Vagina (tissue), 2 donors: ENCODE measurements at regions not wholly inside any gene's neighbourhood (a gene's known extent, or its start where the extent isn't known, plus 50 kb on each side); places are given as distances from the start of the nearest gene placed in this dataset.

Experiments
- POLR2A ChIP-seq, 2 donors: fragments of 450-650 bp; IDR thresholded peaks; one replicate each; pipeline ENCODE4 v1.6.1; 2017; ENCODE audit warnings: antibody characterized with exemption in 2 of 2, mild to moderate bottlenecking in 2 of 2, moderate library complexity in 2 of 2
- POLR2AphosphoS5 ChIP-seq, 2 donors: sonication (generic); formaldehyde crosslinking; IDR thresholded peaks; one replicate each; pipeline ENCODE4 v1.9.0; 2017; ENCODE audit warnings: antibody characterized with exemption in 2 of 2, mild to moderate bottlenecking in 2 of 2, low read depth in 1 of 2; ENCODE audit not compliant: insufficient read depth in 1 of 2

GRCh38 chr1:221356693-221357092 is 385.2 kb downstream of the DUSP10 start:
- no peak for TF ChIP-seq POLR2AphosphoS5 (IDR thresholded peaks at IDR 0.05; ENCODE audit: insufficient read depth in 1 of 2, low read depth in 1 of 2)
- TF ChIP-seq POLR2A (IDR thresholded peaks at IDR 0.05) = no peak
